ENCODE measurements at regions not wholly inside any gene's neighbourhood (a gene's known extent, or its start where the extent isn't known, plus 50 kb on each side); places are given as distances from the start of the nearest gene placed in this dataset.

DNA sequence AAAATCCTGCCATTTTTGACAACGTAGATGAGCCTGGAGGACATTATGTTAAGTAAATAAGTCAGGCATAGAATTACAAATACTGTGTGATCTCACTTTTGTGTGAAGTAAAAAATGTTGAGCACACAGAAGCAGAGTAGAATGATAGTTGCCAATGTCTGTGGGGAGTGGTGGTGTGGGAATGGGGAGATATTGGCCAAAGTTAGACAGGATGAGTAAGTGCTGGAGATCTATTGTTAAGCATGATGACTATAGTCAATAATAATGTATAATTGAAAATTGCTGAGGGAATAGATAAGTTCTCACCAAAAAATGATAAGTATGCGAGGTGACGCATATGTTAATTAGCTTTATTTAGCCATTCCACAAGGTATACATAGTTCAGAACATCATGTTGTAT lies 92.0 kb downstream of the GPR85 start:
- no peaks in the 10 kb centered on the region for H4K20me1 ChIP-seq (ENCODE audit: control insufficient read depth, insufficient read depth, insufficient read length)
- H3K23me2 ChIP-seq (ENCODE audit: insufficient read length, low read depth, low read length, poor library complexity, severe bottlenecking), result no peaks in the 10 kb centered on the region
- H3K4me2 ChIP-seq (ENCODE audit: insufficient read depth, insufficient read length, low read length), result no peak overlapping the region
- WGBS (ENCODE audit: extremely low coverage, insufficient read length, low lambda C conversion rate), result no CpG with 5 or more reads among the region's 3 CpGs
- no peaks in the 10 kb centered on the region for H3K9me3 ChIP-seq (ENCODE audit: control insufficient read depth, low read depth, low read length)
- no peak overlapping the region for H3K14ac ChIP-seq (ENCODE audit: insufficient read depth, low read length)
- H3K79me1 ChIP-seq (ENCODE audit: insufficient read depth, low read depth, low read length, poor library complexity, severe bottlenecking), result no peaks in the 10 kb centered on the region
- no peak overlapping the region for H4K8ac ChIP-seq (replicated peaks; ENCODE audit: insufficient read length, low read depth, low read length)
- no peak overlapping the region for H2BK12ac ChIP-seq (ENCODE audit: insufficient read length, low read depth, low read length)
- no peaks in the 10 kb centered on the region for H3K9me3 Mint-ChIP-seq
- H4K91ac ChIP-seq (ENCODE audit: insufficient read length, low read depth, low read length), result no peak overlapping the region
- no peak overlapping the region for H3T11ph ChIP-seq (ENCODE audit: low read length)
- no peak overlapping the region for H4K5ac ChIP-seq (ENCODE audit: insufficient read length, low read depth, low read length)
- H3K4me3 Mint-ChIP-seq, result no peak overlapping the region
- no peak overlapping the region for H3K56ac ChIP-seq (ENCODE audit: insufficient read length, low read depth, low read length)
- H3K36me3 Mint-ChIP-seq (ENCODE audit: insufficient read depth in 1 of 3, low read depth in 3 of 3), result no peaks in the 10 kb centered on the region
- H2AK5ac ChIP-seq (ENCODE audit: insufficient read length, low read length), result no peak overlapping the region
- H3K27ac ChIP-seq (ENCODE audit: insufficient read length, low read depth, low read length), result no peak overlapping the region
- no peak overlapping the region for H3K4ac ChIP-seq (ENCODE audit: low read depth, low read length)
- no peak overlapping the region for H2BK120ac ChIP-seq (ENCODE audit: low read depth, low read length, poor library complexity, severe bottlenecking)
- no peak overlapping the region for H2AFZ ChIP-seq (ENCODE audit: low read length)
- no peak overlapping the region for H2BK20ac ChIP-seq (ENCODE audit: low read depth, low read length, poor library complexity, severe bottlenecking)
- H2BK5ac ChIP-seq (ENCODE audit: insufficient read length, low read length), result no peak overlapping the region
- H3K9ac ChIP-seq (ENCODE audit: extremely low read depth, insufficient read length, low read length), result no peak overlapping the region
- H3K23ac ChIP-seq (ENCODE audit: insufficient read length, low read depth, low read length), result no peak overlapping the region
- no peaks in the 10 kb centered on the region for H3K79me2 ChIP-seq (ENCODE audit: insufficient read depth, low read length)
- TF ChIP-seq, protein P1, sequence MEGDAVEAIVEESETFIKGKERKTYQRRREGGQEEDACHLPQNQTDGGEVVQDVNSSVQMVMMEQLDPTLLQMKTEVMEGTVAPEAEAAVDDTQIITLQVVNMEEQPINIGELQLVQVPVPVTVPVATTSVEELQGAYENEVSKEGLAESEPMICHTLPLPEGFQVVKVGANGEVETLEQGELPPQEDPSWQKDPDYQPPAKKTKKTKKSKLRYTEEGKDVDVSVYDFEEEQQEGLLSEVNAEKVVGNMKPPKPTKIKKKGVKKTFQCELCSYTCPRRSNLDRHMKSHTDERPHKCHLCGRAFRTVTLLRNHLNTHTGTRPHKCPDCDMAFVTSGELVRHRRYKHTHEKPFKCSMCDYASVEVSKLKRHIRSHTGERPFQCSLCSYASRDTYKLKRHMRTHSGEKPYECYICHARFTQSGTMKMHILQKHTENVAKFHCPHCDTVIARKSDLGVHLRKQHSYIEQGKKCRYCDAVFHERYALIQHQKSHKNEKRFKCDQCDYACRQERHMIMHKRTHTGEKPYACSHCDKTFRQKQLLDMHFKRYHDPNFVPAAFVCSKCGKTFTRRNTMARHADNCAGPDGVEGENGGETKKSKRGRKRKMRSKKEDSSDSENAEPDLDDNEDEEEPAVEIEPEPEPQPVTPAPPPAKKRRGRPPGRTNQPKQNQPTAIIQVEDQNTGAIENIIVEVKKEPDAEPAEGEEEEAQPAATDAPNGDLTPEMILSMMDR (conservative IDR thresholded peaks at IDR 0.05), result no peak
- H3K27me3 ChIP-seq (ENCODE audit: insufficient read depth, low read length), result no peaks in the 10 kb centered on the region
- DNase-seq, result no peak
- no peaks in the 10 kb centered on the region; the same call in 1 of the 2 replicates for H3K27me3 Mint-ChIP-seq (ENCODE audit: low read depth)
- no peak overlapping the region for H2BK15ac ChIP-seq (ENCODE audit: low read depth, low read length)
- H3K27ac Mint-ChIP-seq, result no peak overlapping the region
- H3K4me1 ChIP-seq (ENCODE audit: insufficient read depth, low read length), result no peaks in the 10 kb centered on the region
- no peak overlapping the region for H3K18ac ChIP-seq (ENCODE audit: insufficient read length, low read depth, low read length)
- peaks cover 0 to 6% of the 10 kb centered on the region in 2 experiments; a peak in 2 of 4 replicates for H3K4me1 Mint-ChIP-seq
